ENCODE measurements at regions not wholly inside any gene's neighbourhood (a gene's known extent, or its start where the extent isn't known, plus 50 kb on each side); places are given as distances from the start of the nearest gene placed in this dataset.

- H3K9me1 ChIP-seq (ENCODE audit: control insufficient read depth, extremely low read depth, insufficient read depth, low read length) = no peaks in the 10 kb centered on the region
- H3K9me3 ChIP-seq (ENCODE audit: control insufficient read depth, low read depth, low read length) = no peaks in the 10 kb centered on the region
- H3K27me3 ChIP-seq (ENCODE audit: control insufficient read depth, extremely low read depth, insufficient read depth, low read length) = peaks cover 8% of the 10 kb centered on the region
- H3K79me2 ChIP-seq (ENCODE audit: control insufficient read depth, insufficient read depth, low read length) = no peaks in the 10 kb centered on the region
- TF ChIP-seq EZH2 (IDR thresholded peaks at IDR 0.05; ENCODE audit: low read length) (no peak), CTCF (optimal IDR thresholded peaks at IDR 0.05 in 1 of 3, IDR thresholded peaks at IDR 0.05 in 1 of 3, conservative IDR thresholded peaks at IDR 0.05 in 1 of 3; ENCODE audit: extremely low read depth in 1 of 3, insufficient read depth in 2 of 3, low read length in 3 of 3) (no peak)
- H2AFZ ChIP-seq (ENCODE audit: control insufficient read depth, low read length) = no peak overlapping the region
- DNase-seq (ENCODE audit: low read depth, low spot score) (no peak), FAIRE-seq (no peak)
- no peak overlapping the region for H3K4me3 ChIP-seq (ENCODE audit: control insufficient read depth in 2 of 3, extremely low read depth in 1 of 3, insufficient read depth in 2 of 3, low read depth in 1 of 3, low read length in 3 of 3)
- no peaks in the 10 kb centered on the region for H3K36me3 ChIP-seq (ENCODE audit: control insufficient read depth in 2 of 2, extremely low read depth in 1 of 2, insufficient read depth in 2 of 2, low read length in 2 of 2)
- no peaks in the 10 kb centered on the region for H4K20me1 ChIP-seq (ENCODE audit: control insufficient read depth, extremely low read depth, insufficient read depth, low read length)
- H3K9ac ChIP-seq (ENCODE audit: control insufficient read depth, extremely low read depth, insufficient read depth, low read length) = no peak overlapping the region
- no peaks in the 10 kb centered on the region for H3K4me1 ChIP-seq (ENCODE audit: control insufficient read depth, extremely low read depth, insufficient read depth, low read length)
- no peak overlapping the region for H3K4me2 ChIP-seq (ENCODE audit: control insufficient read depth, extremely low read depth, insufficient read depth, low read depth, low read length)
- no peak overlapping the region for H3K27ac ChIP-seq (ENCODE audit: control insufficient read depth, insufficient read depth, low read length)
- dilution Hi-C loops (cut with MboI; ENCODE audit: extremely low pct_ligation_motif_present, low sequenced_read_pairs) = no loop called here
Observed at GRCh38 chr11:92859156-92859690, 110.2 kb upstream of the MTNR1B start.

GRCh38 chr11:92861634-92862033, 107.8 kb upstream of the MTNR1B start:
- FAIRE-seq (no peak), DNase-seq (ENCODE audit: low read depth, low spot score) (no peak)
- dilution Hi-C loops (cut with MboI; ENCODE audit: extremely low pct_ligation_motif_present, low sequenced_read_pairs) = no loop called here
- no peaks in the 10 kb centered on the region for H3K79me2 ChIP-seq (ENCODE audit: control insufficient read depth, insufficient read depth, low read length)
- H3K4me1 ChIP-seq (ENCODE audit: control insufficient read depth, extremely low read depth, insufficient read depth, low read length) = no peaks in the 10 kb centered on the region
- no peak overlapping the region for H3K4me3 ChIP-seq (ENCODE audit: control insufficient read depth in 2 of 3, extremely low read depth in 1 of 3, insufficient read depth in 2 of 3, low read depth in 1 of 3, low read length in 3 of 3)
- no peak overlapping the region for H3K4me2 ChIP-seq (ENCODE audit: control insufficient read depth, extremely low read depth, insufficient read depth, low read depth, low read length)
- no peaks in the 10 kb centered on the region for H3K9me1 ChIP-seq (ENCODE audit: control insufficient read depth, extremely low read depth, insufficient read depth, low read length)
- no peaks in the 10 kb centered on the region for H3K36me3 ChIP-seq (ENCODE audit: control insufficient read depth in 2 of 2, extremely low read depth in 1 of 2, insufficient read depth in 2 of 2, low read length in 2 of 2)
- no peak overlapping the region for H3K27ac ChIP-seq (ENCODE audit: control insufficient read depth, insufficient read depth, low read length)
- H4K20me1 ChIP-seq (ENCODE audit: control insufficient read depth, extremely low read depth, insufficient read depth, low read length) = no peaks in the 10 kb centered on the region
- no peak overlapping the region for H2AFZ ChIP-seq (ENCODE audit: control insufficient read depth, low read length)
- TF ChIP-seq CTCF (optimal IDR thresholded peaks at IDR 0.05 in 1 of 3, IDR thresholded peaks at IDR 0.05 in 1 of 3, conservative IDR thresholded peaks at IDR 0.05 in 1 of 3; ENCODE audit: extremely low read depth in 1 of 3, insufficient read depth in 2 of 3, low read length in 3 of 3) (no peak), EZH2 (IDR thresholded peaks at IDR 0.05; ENCODE audit: low read length) (no peak)
- H3K27me3 ChIP-seq (ENCODE audit: control insufficient read depth, extremely low read depth, insufficient read depth, low read length) = peaks cover 8% of the 10 kb centered on the region
- H3K9ac ChIP-seq (ENCODE audit: control insufficient read depth, extremely low read depth, insufficient read depth, low read length) = no peak overlapping the region
- no peaks in the 10 kb centered on the region for H3K9me3 ChIP-seq (ENCODE audit: control insufficient read depth, low read depth, low read length)

Measured in keratinocyte (primary cell).